Astrocyte (in vitro differentiated cells and primary cell): ENCODE measurements at regions not wholly inside any gene's neighbourhood (a gene's known extent, or its start where the extent isn't known, plus 50 kb on each side); places are given as distances from the start of the nearest gene placed in this dataset.

Experiments used
- CTCF ChIP-seq: IDR thresholded peaks from 2 replicates; pipeline ENCODE4 v1.5.1; 2011; ENCODE audit warnings: low read depth, mild to moderate bottlenecking, inconsistent platforms, low read length, moderate library complexity; ENCODE audit not compliant: insufficient read depth
- EZH2 ChIP-seq: IDR thresholded peaks from 2 replicates; pipeline ENCODE4 v1.6.1; 2012; ENCODE audit warnings: mild to moderate bottlenecking, low read length, inconsistent platforms; ENCODE audit not compliant: insufficient read depth

GRCh38 chr3:30400926-30401325, 205.5 kb upstream of the TGFBR2 start:
- TF ChIP-seq CTCF, result no peak
- TF ChIP-seq EZH2, result no peak
